ENCODE measurements at regions not wholly inside any gene's neighbourhood (a gene's known extent, or its start where the extent isn't known, plus 50 kb on each side); places are given as distances from the start of the nearest gene placed in this dataset.

- DNase-seq = no peak
- TF ChIP-seq, protein P1, sequence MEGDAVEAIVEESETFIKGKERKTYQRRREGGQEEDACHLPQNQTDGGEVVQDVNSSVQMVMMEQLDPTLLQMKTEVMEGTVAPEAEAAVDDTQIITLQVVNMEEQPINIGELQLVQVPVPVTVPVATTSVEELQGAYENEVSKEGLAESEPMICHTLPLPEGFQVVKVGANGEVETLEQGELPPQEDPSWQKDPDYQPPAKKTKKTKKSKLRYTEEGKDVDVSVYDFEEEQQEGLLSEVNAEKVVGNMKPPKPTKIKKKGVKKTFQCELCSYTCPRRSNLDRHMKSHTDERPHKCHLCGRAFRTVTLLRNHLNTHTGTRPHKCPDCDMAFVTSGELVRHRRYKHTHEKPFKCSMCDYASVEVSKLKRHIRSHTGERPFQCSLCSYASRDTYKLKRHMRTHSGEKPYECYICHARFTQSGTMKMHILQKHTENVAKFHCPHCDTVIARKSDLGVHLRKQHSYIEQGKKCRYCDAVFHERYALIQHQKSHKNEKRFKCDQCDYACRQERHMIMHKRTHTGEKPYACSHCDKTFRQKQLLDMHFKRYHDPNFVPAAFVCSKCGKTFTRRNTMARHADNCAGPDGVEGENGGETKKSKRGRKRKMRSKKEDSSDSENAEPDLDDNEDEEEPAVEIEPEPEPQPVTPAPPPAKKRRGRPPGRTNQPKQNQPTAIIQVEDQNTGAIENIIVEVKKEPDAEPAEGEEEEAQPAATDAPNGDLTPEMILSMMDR (IDR thresholded peaks at IDR 0.05; ENCODE audit: low read depth, low read length) = no peak
Measured at GRCh38 chr13:47548294-47548840, 452.7 kb downstream of the SUCLA2 start.

GRCh38 chr13:47546391-47547225, 454.5 kb downstream of the SUCLA2 start:
- no peak overlapping the region for H3K27ac ChIP-seq
- H3K4me3 ChIP-seq (ENCODE audit: low read depth, low read length) = no peak overlapping the region
- DNase-seq = no peak
- H3K27me3 ChIP-seq (ENCODE audit: insufficient read depth, low read depth, severe bottlenecking) = no peaks in the 10 kb centered on the region
- H3K9me3 ChIP-seq (ENCODE audit: severe bottlenecking) = no peaks in the 10 kb centered on the region
- H3K36me3 ChIP-seq = no peaks in the 10 kb centered on the region
- TF ChIP-seq, protein P1 (IDR thresholded peaks at IDR 0.05; ENCODE audit: low read depth, low read length) = no peak

More at GRCh38 chr13:47548294-47548840, 452.7 kb downstream of the SUCLA2 start:
- Histone ChIP-seq H3K36me3 (no peaks in the 10 kb centered on the region), H3K4me3 (ENCODE audit: low read depth, low read length) (no peak overlapping the region), H3K27ac (no peak overlapping the region), H3K9me3 (ENCODE audit: severe bottlenecking) (no peaks in the 10 kb centered on the region), H3K27me3 (ENCODE audit: insufficient read depth, low read depth, severe bottlenecking) (no peaks in the 10 kb centered on the region)

- Histone ChIP-seq H3K27ac (no peak overlapping the region), H3K9me3 (ENCODE audit: severe bottlenecking) (no peaks in the 10 kb centered on the region), H3K36me3 (no peaks in the 10 kb centered on the region), H3K4me3 (ENCODE audit: low read depth, low read length) (no peak overlapping the region), H3K27me3 (ENCODE audit: insufficient read depth, low read depth, severe bottlenecking) (no peaks in the 10 kb centered on the region)
- DNase-seq = no peak
- TF ChIP-seq, protein P1 (IDR thresholded peaks at IDR 0.05; ENCODE audit: low read depth, low read length) = no peak
Measured at GRCh38 chr13:47545201-47546024, 455.7 kb downstream of the SUCLA2 start.

GRCh38 chr13:47539317-47539716, 461.8 kb downstream of the SUCLA2 start:
- H3K27ac ChIP-seq = no peak overlapping the region
- no peaks in the 10 kb centered on the region for H3K36me3 ChIP-seq
- no peaks in the 10 kb centered on the region for H3K27me3 ChIP-seq (ENCODE audit: insufficient read depth, low read depth, severe bottlenecking)
- TF ChIP-seq, protein P1 (IDR thresholded peaks at IDR 0.05; ENCODE audit: low read depth, low read length) = no peak
- no peaks in the 10 kb centered on the region for H3K9me3 ChIP-seq (ENCODE audit: severe bottlenecking)
- no peak for DNase-seq
- H3K4me3 ChIP-seq (ENCODE audit: low read depth, low read length) = no peak overlapping the region

DNA sequence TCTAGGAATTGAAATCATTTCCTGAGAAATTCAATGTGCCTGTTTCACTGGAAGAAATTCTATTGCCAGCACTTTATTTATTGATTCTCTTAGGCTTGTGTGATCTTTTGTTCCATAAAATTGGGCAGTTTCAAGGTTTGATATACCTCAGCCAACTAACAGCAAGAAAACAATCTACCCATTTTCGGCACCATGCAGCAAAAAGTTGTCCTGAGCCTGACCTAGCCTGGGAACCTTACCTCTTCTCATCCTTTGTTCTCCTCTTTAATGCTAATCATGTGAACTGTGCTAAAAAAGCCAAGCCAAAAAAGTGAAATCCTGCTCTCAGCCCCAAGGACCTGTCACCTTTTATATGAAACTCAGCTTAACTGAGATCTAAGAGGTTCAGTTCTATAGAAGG, 477.3 kb downstream of the SUCLA2 start:
- H3K4me3 ChIP-seq (ENCODE audit: low read depth, low read length) = no peak overlapping the region
- no peaks in the 10 kb centered on the region for H3K36me3 ChIP-seq
- DNase-seq = no peak
- H3K27ac ChIP-seq = no peak overlapping the region
- TF ChIP-seq, protein P1 (IDR thresholded peaks at IDR 0.05; ENCODE audit: low read depth, low read length) = no peak
- H3K27me3 ChIP-seq (ENCODE audit: insufficient read depth, low read depth, severe bottlenecking) = no peaks in the 10 kb centered on the region
- H3K9me3 ChIP-seq (ENCODE audit: severe bottlenecking) = no peaks in the 10 kb centered on the region

Measured in WERI-Rb-1 (cell line).